Progenitor cell of endocrine pancreas (in vitro differentiated cells): ENCODE measurements at regions not wholly inside any gene's neighbourhood (a gene's known extent, or its start where the extent isn't known, plus 50 kb on each side); places are given as distances from the start of the nearest gene placed in this dataset.
"Not testable (repeated sequence)": the region's sequence is repeated elsewhere in the genome, so short reads cannot be mapped to it uniquely, and the experiment has no call there.

Source experiments
- DNase-seq: peaks from one replicate; pipeline ENCODE4 v3.0.0; 2021; ENCODE audit warnings: low spot score; ENCODE audit not compliant: unreplicated experiment
- H3K27ac Mint-ChIP-seq: 2 replicates; pipeline ENCODE4 v1.8.0; 2021; ENCODE audit warnings: mild to moderate bottlenecking, moderate library complexity, mixed read lengths
- H3K27me3 Mint-ChIP-seq: 2 replicates; pipeline ENCODE4 v1.8.0; 2021; ENCODE audit warnings: mixed read lengths
- H3K36me3 Mint-ChIP-seq: 2 replicates; pipeline ENCODE4 v1.8.0; 2022; ENCODE audit warnings: mixed read lengths; ENCODE audit not compliant: insufficient read depth
- H3K4me1 Mint-ChIP-seq: 2 replicates; pipeline ENCODE4 v1.8.0; 2021; ENCODE audit warnings: low read depth, mixed read lengths
- H3K4me3 Mint-ChIP-seq: 2 replicates; pipeline ENCODE4 v1.8.0; 2021; ENCODE audit warnings: low read depth, mild to moderate bottlenecking, moderate library complexity, mixed read lengths
- H3K9me3 Mint-ChIP-seq: 2 replicates; pipeline ENCODE4 v1.8.0; 2021; ENCODE audit warnings: low read depth, mixed read lengths
- TF ChIP-seq, protein P1 (sequence below): fragments of 200-600 bp; sonication (generic); IDR thresholded peaks from one replicate; pipeline ENCODE4 v1.5.0; 2021; ENCODE audit warnings: antibody characterized with exemption, mild to moderate bottlenecking; ENCODE audit not compliant: unreplicated experiment

GRCh38 chr7:98730326-98730725 lies 113.2 kb downstream of the NPTX2 start:
- H3K27ac Mint-ChIP-seq = no peak overlapping the region
- no peaks in the 10 kb centered on the region for H3K4me1 Mint-ChIP-seq
- no peak for DNase-seq
- peaks cover 6% of the 10 kb centered on the region for H3K9me3 Mint-ChIP-seq
- no peak overlapping the region for H3K4me3 Mint-ChIP-seq
- H3K27me3 Mint-ChIP-seq = peaks cover 13% of the 10 kb centered on the region
- no peaks in the 10 kb centered on the region for H3K36me3 Mint-ChIP-seq
- TF ChIP-seq, protein P1, sequence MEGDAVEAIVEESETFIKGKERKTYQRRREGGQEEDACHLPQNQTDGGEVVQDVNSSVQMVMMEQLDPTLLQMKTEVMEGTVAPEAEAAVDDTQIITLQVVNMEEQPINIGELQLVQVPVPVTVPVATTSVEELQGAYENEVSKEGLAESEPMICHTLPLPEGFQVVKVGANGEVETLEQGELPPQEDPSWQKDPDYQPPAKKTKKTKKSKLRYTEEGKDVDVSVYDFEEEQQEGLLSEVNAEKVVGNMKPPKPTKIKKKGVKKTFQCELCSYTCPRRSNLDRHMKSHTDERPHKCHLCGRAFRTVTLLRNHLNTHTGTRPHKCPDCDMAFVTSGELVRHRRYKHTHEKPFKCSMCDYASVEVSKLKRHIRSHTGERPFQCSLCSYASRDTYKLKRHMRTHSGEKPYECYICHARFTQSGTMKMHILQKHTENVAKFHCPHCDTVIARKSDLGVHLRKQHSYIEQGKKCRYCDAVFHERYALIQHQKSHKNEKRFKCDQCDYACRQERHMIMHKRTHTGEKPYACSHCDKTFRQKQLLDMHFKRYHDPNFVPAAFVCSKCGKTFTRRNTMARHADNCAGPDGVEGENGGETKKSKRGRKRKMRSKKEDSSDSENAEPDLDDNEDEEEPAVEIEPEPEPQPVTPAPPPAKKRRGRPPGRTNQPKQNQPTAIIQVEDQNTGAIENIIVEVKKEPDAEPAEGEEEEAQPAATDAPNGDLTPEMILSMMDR = no peak

DNA sequence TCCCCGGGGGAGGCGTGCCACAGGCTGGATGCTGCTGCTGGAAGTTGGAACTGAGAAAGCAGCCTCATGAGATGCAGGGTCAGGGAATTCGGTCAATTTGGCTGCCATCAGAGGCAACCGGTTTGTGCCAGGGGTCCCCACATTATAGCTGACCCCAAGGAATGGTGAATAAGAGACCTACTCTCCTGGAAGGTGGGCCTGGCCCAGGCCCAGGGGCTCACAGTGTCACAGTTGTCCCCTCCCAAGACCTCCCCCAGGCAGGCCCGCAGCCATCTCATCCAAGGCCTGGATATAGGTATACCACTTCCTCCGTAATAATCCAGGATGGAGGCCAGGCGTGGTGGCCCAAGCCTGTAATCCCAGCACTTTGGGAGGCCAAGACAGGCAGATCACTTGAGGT lies 114.6 kb downstream of the NPTX2 start:
- TF ChIP-seq, protein P1 = no peak

DNA sequence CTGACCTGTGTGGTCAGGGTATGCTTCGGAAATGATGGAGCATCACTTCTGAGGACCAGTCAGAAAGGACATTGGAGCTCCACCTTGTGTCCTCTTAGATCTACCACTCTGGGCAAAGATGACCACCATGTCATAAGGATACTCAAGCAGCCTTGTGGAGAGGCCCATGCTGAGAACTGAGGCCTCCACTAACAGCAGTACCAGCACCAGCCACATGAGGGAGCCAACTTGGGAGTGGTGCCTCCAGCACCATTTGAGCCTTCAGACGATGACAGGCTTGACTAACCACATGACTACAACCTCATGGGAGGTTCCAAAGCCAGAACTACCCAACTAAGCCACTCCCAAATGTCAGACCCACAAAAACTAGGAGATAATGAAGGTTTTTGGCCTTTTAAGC lies 116.0 kb downstream of the NPTX2 start:
- Mint-ChIP-seq H3K4me1 (no peaks in the 10 kb centered on the region), H3K27ac (no peak overlapping the region), H3K9me3 (peaks cover 6% of the 10 kb centered on the region), H3K27me3 (peaks cover 13% of the 10 kb centered on the region), H3K4me3 (no peak overlapping the region), H3K36me3 (no peaks in the 10 kb centered on the region)
- TF ChIP-seq, protein P1 = peak; percentile 46
- DNase-seq = no peak

More for the DNA sequence above, 114.6 kb downstream of the NPTX2 start:
- Mint-ChIP-seq H3K27ac (no peak overlapping the region), H3K4me3 (no peak overlapping the region), H3K36me3 (no peaks in the 10 kb centered on the region), H3K9me3 (peaks cover 6% of the 10 kb centered on the region), H3K4me1 (no peaks in the 10 kb centered on the region), H3K27me3 (peaks cover 13% of the 10 kb centered on the region)
- no peak for DNase-seq

- H3K36me3 Mint-ChIP-seq = no peaks in the 10 kb centered on the region
- no peaks in the 10 kb centered on the region for H3K4me1 Mint-ChIP-seq
- no peaks in the 10 kb centered on the region for H3K27me3 Mint-ChIP-seq
- H3K9me3 Mint-ChIP-seq = peaks cover 6% of the 10 kb centered on the region
- TF ChIP-seq, protein P1 = no peak
- H3K27ac Mint-ChIP-seq = no peak overlapping the region
- H3K4me3 Mint-ChIP-seq = no peak overlapping the region
- no peak for DNase-seq
Observed at GRCh38 chr7:98735801-98736200, 118.7 kb downstream of the NPTX2 start.

DNA sequence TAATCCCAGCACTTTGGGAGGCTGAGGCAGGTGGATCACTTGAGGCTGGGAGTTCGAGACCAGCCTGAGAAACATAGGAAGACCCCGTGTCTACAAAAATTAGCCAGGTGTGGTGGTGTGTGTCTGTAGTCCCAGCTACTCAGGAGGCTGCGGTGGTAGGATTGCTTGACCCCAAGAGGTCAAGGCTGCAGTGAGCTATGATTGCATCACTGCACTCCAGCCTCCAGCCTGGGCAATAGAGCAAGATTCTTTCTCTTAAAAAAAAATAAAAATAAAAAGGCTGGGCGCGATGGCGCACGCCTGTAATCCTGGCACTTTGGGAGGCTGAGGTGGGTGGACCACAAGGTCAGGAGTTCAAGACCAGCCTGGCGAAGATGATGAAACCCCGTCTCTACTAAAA lies 119.4 kb downstream of the NPTX2 start:
- H3K9me3 Mint-ChIP-seq, DNase-seq, H3K4me1 Mint-ChIP-seq, H3K27ac Mint-ChIP-seq, H3K4me3 Mint-ChIP-seq, H3K27me3 Mint-ChIP-seq, H3K36me3 Mint-ChIP-seq: not testable (repeated sequence)

DNA sequence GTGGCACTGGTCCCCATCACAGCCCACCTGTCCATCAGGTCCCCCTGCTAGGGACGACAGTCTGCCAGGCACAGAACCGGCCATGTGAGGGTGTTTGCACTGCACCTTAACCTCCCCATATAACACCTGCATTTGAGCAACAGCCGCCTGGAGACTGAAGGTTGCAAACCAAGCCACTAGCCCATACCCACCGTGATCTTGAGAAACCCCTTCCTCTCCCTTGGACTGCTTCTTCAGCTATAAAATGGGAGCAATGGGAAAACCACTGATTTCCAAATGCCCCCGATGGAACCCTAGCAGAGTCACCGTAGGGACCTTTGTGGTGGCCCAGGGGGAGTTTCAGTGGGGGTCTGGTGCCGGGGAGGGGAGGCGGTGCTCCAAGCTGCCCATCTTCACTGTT lies 120.1 kb downstream of the NPTX2 start:
- Mint-ChIP-seq H3K27ac (no peak overlapping the region), H3K4me1 (no peaks in the 10 kb centered on the region), H3K9me3 (peaks cover 6% of the 10 kb centered on the region), H3K4me3 (no peak overlapping the region), H3K36me3 (no peaks in the 10 kb centered on the region), H3K27me3 (no peaks in the 10 kb centered on the region)
- TF ChIP-seq, protein P1 = no peak
- no peak for DNase-seq
